HG03565 (cell line): ENCODE measurements at regions not wholly inside any gene's neighbourhood (a gene's known extent, or its start where the extent isn't known, plus 50 kb on each side); places are given as distances from the start of the nearest gene placed in this dataset.

Experiments used
- ATAC-seq: cut with Tn5 transposase; IDR thresholded peaks from one replicate; pipeline ENCODE4 v1.9.1; 2021; ENCODE audit warnings: mild to moderate bottlenecking, moderate library complexity; ENCODE audit not compliant: unreplicated experiment

DNA sequence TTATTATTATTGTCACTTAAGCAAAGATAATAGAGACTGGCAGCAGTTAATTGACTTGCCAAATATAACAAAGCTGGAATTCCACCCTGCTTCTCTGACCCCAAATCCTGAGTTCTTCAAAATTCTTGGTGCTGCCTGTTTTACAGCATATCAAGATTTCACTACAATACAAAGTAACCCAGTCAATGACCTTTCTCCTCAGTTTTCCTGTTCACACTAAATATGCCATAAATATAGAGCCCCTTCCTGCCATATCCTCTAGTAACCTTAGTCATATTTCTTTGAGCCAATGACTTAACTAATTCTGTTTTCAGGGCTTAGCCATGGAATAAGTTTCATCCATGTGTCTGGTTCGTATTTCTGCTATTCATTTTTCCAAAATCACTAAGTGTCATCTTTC is 315.3 kb upstream of the HS3ST1 start:
- ATAC-seq = no peak

DNA sequence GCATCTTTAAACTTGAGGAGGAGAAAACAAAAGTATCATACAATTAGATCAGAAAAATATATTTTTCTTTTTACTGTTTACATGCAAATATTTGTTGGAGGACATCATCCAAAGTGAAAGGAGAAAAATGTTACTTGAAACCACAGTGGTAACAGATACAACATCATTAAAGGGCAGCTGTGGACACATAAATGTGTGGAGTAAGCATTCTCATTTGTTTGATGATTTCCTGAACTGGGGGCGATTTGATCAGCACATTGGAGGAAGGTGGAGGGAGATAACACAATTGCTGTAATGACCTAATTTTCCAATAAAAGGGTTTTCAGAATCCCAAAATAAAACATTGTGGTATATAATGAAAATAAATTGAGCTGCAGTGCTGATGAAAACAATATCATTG is 314.5 kb upstream of the HS3ST1 start:
- no peak for ATAC-seq

DNA sequence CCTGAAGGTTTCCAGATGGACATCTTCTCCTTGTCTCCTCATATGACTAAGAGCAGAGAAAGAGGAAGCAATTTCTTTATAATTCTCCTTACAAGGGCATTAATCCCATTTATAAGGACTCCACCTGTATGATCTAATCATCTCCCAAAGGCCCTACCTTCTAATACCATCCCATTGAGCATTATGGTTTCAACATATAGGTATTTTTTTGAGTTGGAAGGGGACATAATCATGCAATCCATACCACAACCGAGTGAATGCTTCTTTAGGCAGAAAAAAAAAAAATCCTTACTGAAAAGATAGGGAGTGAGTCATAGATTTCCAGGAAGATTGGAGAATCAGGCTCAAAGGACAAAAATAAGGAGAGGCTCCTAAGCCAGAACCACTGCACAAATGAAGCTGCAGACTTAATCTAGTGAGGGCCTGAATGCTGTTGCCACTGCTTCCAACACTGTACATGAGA is 312.5 kb upstream of the HS3ST1 start:
- ATAC-seq = no peak

DNA sequence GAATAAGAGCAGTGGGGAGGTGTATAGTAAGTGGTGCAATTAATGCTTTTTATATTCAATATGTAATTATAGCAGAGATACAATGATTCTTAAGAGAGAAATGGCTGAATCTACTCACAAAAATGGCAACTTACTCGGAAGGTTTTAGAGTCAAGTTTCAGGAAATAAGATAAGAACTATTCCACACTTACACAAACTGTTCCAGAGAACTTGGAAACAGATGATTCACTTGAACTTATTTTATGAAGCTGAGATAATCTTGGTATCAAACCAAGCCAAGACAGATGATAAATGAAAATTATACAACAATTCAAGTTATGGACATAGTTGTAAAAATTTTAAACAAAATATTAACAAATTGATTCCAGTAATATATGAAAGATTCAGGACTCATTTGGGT is 311.3 kb upstream of the HS3ST1 start:
- ATAC-seq = no peak

DNA sequence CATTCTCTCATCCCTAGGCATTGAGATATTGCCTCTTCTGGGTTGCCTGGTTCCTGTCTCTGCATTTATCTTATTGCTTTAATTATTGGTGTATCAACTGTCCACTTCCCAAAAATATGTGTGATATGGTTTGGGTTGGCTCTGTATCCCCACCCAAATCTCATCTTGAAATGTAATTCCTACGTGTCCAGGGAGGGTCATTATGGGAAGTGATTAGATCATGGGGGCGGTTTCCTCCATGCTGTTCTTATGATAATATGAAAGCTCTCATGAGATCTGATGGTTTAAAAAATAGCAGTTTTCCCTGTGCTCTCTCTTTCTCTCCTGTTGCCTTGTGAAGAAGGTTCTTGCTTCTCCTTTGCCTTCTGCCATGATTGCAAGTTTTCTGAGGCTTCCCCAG is 308.3 kb upstream of the HS3ST1 start:
- ATAC-seq = no peak

DNA sequence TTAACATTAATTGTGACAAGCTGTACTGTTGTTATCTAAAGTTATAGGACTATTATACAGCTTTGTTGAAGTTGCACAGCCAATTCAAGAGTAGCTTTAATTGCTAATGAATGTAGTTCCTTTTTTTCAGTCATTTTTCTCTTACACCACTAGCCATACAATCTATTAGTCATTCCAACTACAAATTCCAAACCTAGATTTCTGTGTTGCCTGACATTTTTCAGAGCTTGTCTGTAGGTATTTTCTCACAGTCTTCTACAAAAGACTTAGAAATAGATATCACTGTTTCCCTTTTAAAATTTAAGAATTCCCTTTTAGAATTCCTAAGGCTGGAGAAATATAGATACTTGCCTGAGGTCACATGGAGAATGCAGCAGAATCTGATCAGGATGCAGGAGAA is 307.0 kb upstream of the HS3ST1 start:
- ATAC-seq = no peak

DNA sequence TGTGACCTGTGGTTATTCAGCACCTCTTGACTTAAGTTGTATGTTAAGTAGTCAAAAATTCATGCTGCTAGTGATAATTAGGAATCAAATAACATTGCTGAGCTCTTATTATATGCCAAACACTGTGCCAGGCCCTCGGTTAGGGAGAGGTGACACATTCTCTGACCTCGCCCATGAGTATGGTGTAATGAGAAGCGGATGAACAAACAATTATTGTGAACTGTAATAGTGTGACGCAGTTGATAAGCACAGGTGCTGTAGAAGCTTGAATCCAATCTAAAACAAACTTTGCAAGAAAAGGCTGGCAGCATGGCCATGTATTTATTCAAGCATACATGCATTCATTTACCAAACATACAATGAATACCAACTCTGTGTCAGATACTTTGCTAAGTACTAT is 303.5 kb upstream of the HS3ST1 start:
- ATAC-seq = no peak

DNA sequence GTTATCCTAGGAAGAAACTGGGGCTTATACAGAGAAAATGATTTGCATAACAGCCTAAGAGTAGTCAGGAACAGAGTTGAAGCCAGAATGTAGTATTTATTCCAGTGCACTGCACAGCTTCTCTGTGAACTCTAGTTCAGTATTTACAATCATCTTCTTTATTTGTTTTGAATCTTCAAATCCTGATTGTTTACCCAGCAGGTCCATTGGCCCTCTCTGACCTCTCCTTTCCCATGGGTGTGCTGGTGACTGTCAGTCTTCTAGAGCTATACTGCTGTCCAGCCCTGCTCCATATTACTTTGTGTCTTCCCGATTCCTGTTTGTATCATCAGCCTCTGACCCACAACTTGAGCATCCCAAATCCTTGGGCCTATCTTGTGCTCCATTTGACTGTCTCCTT is 301.9 kb upstream of the HS3ST1 start:
- ATAC-seq = no peak

DNA sequence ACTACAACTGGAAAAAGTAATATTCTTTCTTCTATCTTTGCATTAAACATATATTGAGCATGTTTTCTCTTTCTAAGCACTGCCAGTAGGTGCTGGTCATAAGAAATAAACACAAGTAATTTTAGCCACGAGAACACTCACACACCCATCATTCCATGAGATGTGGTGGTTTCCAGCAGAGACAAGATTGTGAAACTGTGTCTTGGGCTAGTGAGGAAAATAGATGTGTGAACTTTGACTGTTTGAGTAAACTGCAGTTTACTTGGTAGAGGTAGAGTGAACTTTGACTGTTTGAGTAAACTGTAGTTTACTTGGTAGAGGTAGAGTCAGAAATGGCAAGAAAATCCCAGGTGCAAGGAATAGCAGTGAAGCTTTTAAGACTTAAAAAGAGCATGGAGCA is 300.9 kb upstream of the HS3ST1 start:
- no peak for ATAC-seq

DNA sequence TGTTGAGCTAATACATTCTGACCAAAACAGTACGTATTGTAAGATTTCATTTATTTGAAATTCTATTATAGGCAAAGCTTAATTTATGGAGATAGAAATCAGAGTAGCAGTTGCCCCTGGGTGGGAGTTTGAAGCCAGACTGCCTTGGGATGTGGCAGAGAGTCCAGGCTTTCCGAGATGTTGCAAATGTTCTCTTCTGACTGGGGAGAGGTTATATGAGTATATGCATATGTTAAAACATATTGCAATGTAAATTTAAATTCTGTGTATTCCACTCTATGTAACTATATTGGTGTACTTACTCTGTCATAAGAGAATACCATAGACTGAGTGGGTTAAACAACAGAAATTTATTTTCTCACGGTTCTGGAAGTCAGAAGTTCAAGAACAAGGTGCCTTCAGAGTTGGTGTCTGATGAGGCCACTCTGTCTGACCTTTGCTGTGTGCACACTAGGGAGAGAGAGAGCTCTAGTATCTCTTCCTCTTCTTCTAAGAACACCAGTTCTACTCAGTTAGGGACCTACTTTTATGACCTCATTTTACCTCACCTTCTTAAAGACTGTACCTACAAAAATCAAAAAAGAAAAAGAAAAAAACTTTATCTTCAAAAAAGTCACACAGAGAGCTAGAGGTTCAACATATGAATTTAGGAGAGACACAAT is 299.3 kb upstream of the HS3ST1 start:
- ATAC-seq = no peak

DNA sequence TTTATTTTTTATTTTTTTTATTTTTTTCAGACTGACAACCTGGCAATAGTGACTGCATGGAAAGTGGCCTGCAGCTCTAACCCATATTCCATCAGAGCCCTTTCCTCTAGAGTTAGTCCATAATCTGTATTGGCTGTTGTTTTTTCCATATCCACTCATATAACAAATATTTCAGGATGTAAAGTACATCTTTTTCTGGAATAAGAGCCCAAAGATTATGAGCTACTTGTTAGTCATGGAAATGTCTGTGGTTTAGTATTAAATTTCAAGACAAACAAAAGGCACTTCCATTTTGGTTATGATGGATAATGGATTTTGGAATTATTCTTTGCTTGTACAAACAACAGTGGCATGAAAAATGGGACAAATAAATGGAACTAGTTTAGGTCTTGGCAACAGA is 296.0 kb upstream of the HS3ST1 start:
- ATAC-seq = no peak

DNA sequence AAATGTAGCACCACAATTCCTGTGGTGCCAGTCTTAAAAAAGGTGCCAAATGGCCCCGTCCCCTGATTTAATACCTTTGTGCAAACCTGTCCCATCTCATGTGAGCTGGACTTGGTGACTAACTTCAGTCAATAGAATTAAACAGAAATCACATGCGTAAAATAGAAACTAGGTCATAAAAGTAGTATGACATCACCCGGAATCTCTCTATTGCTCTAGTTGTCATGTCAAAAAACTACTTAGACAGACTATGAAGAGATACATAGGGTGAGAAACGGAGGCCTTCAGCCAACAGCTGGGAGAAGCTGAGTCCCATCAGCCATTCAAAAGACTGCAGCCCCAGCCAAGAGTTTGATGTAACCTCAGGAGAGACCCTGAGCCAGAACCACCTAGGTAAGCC is 293.5 kb upstream of the HS3ST1 start:
- ATAC-seq = no peak

DNA sequence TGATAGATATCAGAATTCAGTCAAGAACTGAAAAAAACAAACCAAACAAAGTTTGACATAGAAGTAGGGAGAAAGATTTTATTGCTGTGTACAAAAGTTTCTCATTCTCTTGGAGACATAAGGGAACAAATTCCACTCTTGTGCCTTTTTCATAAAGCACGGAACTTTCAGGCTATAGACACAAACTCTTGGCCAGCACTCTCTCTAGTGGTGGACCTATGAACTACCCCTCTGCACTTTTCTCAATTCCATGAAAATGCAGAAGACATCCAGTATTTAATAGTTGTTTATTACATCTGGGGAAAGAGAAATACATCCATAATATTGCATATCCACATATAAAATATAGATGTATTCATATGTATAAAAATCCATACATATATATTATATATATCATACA is 291.6 kb upstream of the HS3ST1 start:
- ATAC-seq = peak; percentile 49

DNA sequence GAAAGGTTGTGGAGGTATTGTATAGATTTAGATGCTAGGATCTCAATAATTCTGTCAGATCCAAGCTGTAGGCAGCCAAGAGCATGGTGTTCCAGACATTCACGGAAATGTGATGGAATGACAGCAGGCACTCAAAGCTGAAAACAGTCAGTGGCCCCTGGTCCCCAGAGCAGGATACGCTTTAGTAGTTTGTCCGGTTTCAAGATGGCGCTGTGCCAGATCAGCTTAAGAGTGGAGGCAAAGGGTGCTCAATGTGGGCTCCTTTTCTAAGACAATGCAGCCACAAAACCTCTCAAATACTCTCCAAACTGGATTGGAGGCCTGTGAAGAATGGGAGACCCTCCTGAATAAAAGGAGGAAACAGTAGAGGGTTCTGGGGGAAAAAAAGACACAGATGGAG is 291.2 kb upstream of the HS3ST1 start:
- ATAC-seq = no peak

DNA sequence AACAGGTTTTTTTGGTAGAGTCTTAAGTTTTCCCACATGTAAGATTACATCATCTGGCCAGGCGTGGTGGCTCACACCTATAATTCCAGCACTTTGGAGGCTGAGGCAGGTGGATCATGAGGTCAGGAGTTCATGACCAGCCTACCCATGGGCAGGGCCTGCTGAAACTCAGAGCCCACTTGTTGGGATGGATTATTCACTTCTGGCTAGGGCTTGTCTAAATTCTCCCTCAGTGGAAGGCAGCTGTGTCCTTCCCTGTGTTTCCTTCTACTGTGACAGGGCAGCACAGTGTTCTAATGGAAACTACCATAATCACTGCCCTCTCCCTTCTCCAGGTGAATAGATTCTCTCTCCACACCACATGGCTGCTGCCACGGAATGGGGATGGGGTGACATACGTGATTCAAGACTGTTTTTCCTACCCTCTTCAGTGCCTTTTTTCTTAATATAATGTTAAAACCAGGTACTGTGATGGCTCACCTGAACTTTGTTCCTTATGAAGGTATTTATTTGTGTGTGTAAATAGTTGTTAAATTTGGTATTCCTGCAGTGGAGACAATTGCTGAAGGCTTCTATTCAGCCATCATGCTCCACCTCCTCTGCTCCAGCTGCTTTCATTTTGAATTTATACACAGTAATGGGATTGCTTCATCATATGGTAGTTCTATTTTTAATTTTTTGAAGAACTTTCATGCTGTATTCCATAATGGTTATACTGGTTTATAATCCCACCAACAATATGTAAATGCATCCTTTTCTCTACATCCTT is 287.2 kb upstream of the HS3ST1 start:
- no peak for ATAC-seq

DNA sequence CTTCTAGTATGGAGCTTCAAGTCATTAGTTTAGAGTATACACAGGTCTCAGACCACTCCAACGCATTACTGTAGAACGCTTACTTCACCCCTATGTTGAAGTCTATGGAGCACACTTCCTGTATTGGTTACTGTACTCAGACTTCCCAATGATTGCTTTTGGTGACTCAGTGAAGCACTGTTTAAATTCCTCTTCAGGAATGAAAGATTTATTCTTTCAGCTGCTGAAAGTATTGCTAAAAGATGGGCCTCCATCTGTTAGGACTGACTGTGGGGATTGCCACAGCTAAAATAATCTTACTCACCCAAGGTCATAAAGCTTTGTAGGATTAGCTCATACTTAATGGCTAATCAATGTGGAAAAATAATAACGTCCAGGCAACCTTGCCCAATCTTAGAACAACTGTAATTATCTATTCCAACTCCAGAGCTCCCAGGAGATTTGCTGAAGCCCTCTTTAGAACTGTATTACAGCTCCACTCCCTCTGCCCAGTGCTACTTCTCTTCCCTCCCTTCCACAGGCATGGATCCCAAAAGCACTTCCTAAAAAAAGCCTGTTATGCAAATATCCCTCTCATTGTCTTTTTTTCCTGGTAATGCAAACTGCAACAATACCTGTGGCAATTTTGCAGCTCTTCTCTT is 281.9 kb upstream of the HS3ST1 start:
- no peak for ATAC-seq

DNA sequence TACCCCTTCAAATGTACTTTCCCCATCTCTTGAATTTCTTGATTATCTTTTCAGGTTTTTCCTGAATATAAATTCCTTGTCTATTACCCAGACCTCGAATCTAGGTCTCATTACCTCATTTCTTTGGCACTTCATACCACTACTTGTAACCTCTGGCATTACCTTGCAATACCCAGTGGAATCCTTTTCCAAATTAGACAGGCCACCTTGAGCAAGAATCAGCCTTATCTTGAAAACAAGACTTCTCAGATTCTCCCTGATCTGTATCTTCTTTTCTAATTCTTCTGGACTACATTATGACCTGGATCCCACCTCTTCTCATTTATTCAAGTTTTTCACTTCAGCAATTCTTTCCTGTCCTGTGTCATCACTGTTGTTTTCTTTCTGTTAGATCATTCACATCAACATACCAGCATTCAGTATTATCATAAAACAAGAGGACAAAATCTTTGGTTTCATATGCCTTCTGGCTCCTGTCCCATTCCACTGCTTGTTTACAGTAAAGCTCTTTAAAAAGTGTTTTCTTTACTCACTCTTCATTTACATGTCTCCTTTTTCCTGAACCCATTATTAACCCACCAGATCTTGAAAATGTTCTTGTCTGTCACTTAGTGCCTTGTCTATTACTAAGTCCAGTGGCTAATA is 275.6 kb upstream of the HS3ST1 start:
- no peak for ATAC-seq

DNA sequence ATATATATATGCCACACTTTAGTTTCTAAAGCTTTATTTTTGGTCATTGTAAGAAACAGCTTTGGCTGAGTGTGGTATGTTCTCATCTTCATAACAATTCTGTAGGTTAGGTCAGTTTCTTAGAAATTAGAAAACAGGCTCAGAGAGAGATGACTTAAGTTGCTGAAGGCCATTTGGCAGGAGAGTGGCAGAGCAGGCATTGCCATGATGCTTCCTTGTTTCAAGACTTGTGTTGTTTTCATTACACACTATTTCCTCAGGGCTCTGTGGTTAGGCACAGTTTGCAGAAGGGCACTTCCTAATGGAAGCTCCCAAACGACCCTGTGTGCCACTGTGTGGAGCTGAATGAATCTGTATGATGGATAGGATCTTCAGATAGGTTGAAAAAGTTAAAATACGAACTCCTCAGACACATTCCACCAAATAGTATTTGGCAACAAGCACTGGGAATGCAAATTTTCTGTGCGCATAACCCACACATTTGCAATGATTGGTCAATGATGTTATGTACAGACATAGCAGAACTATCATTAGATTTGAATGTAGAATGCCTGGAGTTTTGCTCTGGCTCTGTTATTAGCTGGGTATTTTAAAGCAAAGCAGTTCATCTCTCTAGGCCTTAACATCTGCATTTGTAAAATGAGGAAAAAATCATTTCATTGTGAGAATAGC is 274.3 kb upstream of the HS3ST1 start:
- ATAC-seq = no peak

DNA sequence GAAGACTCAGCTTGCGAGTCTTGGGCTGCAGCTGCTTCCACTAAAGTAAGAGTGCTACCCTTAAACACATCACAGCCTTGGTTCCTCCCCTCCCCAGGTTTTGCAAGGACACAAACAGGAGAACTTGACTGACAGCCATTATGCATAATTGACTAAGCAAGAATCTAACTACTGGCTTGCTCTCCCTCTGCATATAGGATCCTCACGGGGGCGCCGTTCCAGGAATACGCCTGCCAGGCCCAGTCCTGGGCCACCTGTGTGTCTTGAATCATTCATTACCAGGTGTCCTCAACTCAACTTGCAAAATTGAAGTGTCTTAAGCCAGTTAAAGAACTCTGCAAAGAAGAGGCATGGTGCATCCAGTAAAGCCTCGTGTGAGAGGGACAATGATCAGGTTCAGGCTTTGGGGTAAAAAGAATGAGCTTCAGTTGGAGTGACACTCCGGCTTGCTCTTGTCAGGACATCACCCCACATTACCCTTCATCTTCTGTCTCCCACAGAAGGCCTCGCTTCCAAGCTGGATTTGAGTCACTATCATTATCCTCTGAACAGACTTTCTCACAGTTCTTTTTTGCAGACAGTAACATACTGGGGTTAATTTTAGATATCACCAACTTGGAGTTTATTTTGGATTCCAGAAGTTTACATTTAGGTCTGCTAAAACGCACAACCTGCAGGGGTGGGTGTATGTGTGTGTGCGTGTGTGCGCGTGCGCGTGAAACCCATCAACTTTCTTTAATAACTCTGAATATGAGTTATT is 273.5 kb upstream of the HS3ST1 start:
- no peak for ATAC-seq

DNA sequence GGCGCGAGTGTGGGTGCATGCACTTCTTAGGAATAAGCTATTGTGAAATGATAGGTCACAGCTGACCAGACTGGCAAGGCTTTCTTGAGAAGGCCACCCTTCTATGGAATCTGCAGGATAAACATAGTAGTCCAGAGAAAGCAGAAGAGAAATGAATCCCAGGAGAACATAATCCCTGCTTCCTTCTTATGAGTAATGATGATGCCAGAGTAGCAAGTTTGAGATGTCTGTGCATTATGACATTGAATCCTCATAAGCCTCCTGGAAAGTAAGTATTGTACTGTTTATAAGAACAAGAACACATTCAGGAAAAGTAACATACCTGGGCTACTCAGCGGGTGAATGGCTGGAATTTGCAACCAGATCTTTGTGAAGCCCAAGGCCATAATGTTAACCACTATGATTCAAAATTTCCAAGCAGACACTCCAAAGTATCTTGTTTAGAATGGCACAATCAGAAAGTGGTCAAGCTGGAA is 272.1 kb upstream of the HS3ST1 start:
- ATAC-seq = no peak
